HEK293T (cell line): ENCODE measurements at regions not wholly inside any gene's neighbourhood (a gene's known extent, or its start where the extent isn't known, plus 50 kb on each side); places are given as distances from the start of the nearest gene placed in this dataset.

Experiments used
- CTCF ChIA-PET: fragments of 350-600 bp; formaldehyde crosslinking; extraction: SDS; loops from one replicate; lab custom pipeline; 2021; ENCODE audit warnings: antibody characterized with exemption, inconsistent platforms; lab: Yijun Ruan, JAX
- POLR2A ChIA-PET: fragments of 350-600 bp; formaldehyde crosslinking; extraction: SDS; loops from one replicate; lab custom pipeline; 2020; ENCODE audit warnings: antibody characterized with exemption, inconsistent platforms; lab: Yijun Ruan, JAX
- DNase-seq: peaks from one replicate; pipeline ENCODE4 v3.0.0; 2012; ENCODE audit warnings: mixed read lengths; ENCODE audit errors: extremely low spot score
- ARNT ChIP-seq: fragments of 450-650 bp; IDR thresholded peaks from 2 replicates; pipeline ENCODE4 v1.6.1; 2017; ENCODE audit warnings: mild to moderate bottlenecking
- BHLHE40 ChIP-seq: fragments of 450-650 bp; IDR thresholded peaks from 2 replicates; pipeline ENCODE4 v1.6.1; 2016; ENCODE audit warnings: mild to moderate bottlenecking, moderate library complexity, borderline replicate concordance
- CTBP1 ChIP-seq: fragments of 450-650 bp; IDR thresholded peaks from 2 replicates; pipeline ENCODE4 v1.6.1; 2016; ENCODE audit warnings: borderline replicate concordance
- ELF4 ChIP-seq: fragments of 450-650 bp; IDR thresholded peaks from 2 replicates; pipeline ENCODE4 v1.6.1; 2017; ENCODE audit warnings: antibody characterized with exemption
- FOXA1 ChIP-seq: fragments of 450-650 bp; IDR thresholded peaks from 2 replicates; pipeline ENCODE4 v1.6.1; 2016; ENCODE audit warnings: mild to moderate bottlenecking
- FOXK2 ChIP-seq: fragments of 450-650 bp; IDR thresholded peaks from 2 replicates; pipeline ENCODE4 v1.6.1; 2016; ENCODE audit warnings: mild to moderate bottlenecking
- FOXM1 ChIP-seq: fragments of 450-650 bp; IDR thresholded peaks from 2 replicates; pipeline ENCODE4 v1.6.1; 2017; ENCODE audit warnings: mild to moderate bottlenecking, borderline replicate concordance
- HDGF ChIP-seq: fragments of 450-650 bp; IDR thresholded peaks from 2 replicates; pipeline ENCODE4 v1.6.1; 2017; ENCODE audit warnings: antibody characterized with exemption, borderline replicate concordance
- L3MBTL2 ChIP-seq: fragments of 450-650 bp; conservative IDR thresholded peaks from 2 replicates; pipeline ENCODE4 v1.6.1; 2016; ENCODE audit warnings: mild to moderate bottlenecking
- LEF1 ChIP-seq: fragments of 450-650 bp; IDR thresholded peaks from 2 replicates; pipeline ENCODE4 v1.6.1; 2017; ENCODE audit warnings: mild to moderate bottlenecking, borderline replicate concordance
- NFRKB ChIP-seq: fragments of 450-650 bp; IDR thresholded peaks from 2 replicates; pipeline ENCODE4 v1.6.1; 2016; ENCODE audit warnings: mild to moderate bottlenecking, moderate library complexity
- PKNOX1 ChIP-seq: fragments of 450-650 bp; IDR thresholded peaks from 2 replicates; pipeline ENCODE4 v1.6.1; 2016
- SP1 ChIP-seq: fragments of 450-650 bp; IDR thresholded peaks from 2 replicates; pipeline ENCODE4 v1.6.1; 2017
- SUZ12 ChIP-seq: fragments of 450-650 bp; IDR thresholded peaks from 2 replicates; pipeline ENCODE4 v1.6.1; 2016; ENCODE audit warnings: mild to moderate bottlenecking
- TARDBP ChIP-seq: fragments of 450-650 bp; IDR thresholded peaks from 2 replicates; pipeline ENCODE4 v1.6.1; 2016
- ZNF384 ChIP-seq: fragments of 450-650 bp; IDR thresholded peaks from 2 replicates; pipeline ENCODE4 v1.6.1; 2016

DNA sequence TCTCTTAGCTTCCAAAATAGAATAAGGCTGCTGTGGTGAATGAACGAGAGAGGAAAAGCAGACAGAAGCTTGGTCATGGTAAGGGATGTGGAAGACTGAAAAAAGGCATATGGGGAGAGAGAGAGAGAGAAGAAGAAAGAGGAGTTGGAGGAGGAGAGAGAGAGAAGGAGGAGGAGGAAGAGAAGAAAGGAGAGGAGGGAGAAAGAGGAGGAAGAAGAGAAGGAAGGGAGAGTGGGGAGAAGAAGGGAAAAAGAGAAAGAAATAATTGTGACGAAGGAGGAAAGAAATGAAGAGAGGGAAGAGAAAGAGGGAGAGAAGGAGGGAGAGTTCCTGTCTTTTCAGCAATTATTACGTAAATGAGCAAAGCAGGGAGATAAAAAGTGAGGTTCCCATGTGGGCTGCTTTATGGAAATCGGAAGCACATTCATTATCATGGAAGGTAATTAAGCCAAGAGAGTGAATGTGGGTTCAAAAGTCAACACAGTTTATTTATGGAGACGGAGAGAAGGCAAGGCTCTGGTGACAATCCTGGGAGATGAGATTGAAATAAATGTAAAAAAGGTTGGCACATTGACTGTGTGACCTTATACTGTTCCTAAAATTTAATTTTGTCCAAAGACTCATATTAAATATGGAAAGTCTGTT is 611.2 kb downstream of the KIF4B start:
- no peak for DNase-seq
- TF ChIP-seq PKNOX1 = no peak
- no peak for TF ChIP-seq TARDBP
- TF ChIP-seq ZNF384 = no peak
- TF ChIP-seq FOXK2 = no peak
- TF ChIP-seq SP1 = no peak
- no peak for TF ChIP-seq ELF4
- TF ChIP-seq L3MBTL2 = no peak
- no peak for TF ChIP-seq HDGF
- TF ChIP-seq LEF1 = no peak
- no peak for TF ChIP-seq FOXA1
- TF ChIP-seq CTBP1 = no peak
- TF ChIP-seq NFRKB = no peak
- TF ChIP-seq ARNT = no peak
- TF ChIP-seq SUZ12 = no peak
- no peak for TF ChIP-seq BHLHE40
- TF ChIP-seq FOXM1 = no peak
- ChIA-PET CTCF (interaction anchor here (0.7 kb wide), 1 partner anchor 10 kb away, joined by 3 read pairs; no protein-coding TSS in a partner anchor), POLR2A (no interaction called here)

- POLR2A ChIA-PET = no interaction called here
- TF ChIP-seq ELF4 = no peak
- TF ChIP-seq ZNF384 = no peak
- no peak for TF ChIP-seq FOXK2
- no peak for TF ChIP-seq ARNT
- no peak for TF ChIP-seq BHLHE40
- TF ChIP-seq HDGF = no peak
- no peak for TF ChIP-seq LEF1
- TF ChIP-seq SUZ12 = no peak
- no peak for TF ChIP-seq SP1
- no peak for TF ChIP-seq L3MBTL2
- no peak for TF ChIP-seq FOXM1
- no peak for TF ChIP-seq FOXA1
- no peak for TF ChIP-seq NFRKB
- TF ChIP-seq PKNOX1 = no peak
- CTCF ChIA-PET = no interaction called here
These were observed 611.8 kb downstream of the KIF4B start for GRCh38 chr5:155625315-155625714.

GRCh38 chr5:155625897-155626543 is 612.5 kb downstream of the KIF4B start:
- ChIA-PET POLR2A (no interaction called here), CTCF (no interaction called here)
- TF ChIP-seq ELF4 (no peak), FOXA1 (no peak), BHLHE40 (no peak), HDGF (no peak), TARDBP (no peak), SP1 (no peak), FOXM1 (no peak), L3MBTL2 (no peak), CTBP1 (no peak), LEF1 (no peak), PKNOX1 (no peak), SUZ12 (no peak), FOXK2 (no peak), ZNF384 (no peak), NFRKB (no peak)
- DNase-seq = no peak

More at GRCh38 chr5:155625315-155625714, 611.8 kb downstream of the KIF4B start:
- no peak for DNase-seq

GRCh38 chr5:155626592-155626991 is 613.0 kb downstream of the KIF4B start:
- TF ChIP-seq FOXK2 (no peak), HDGF (no peak), L3MBTL2 (no peak), FOXM1 (no peak), ELF4 (no peak), NFRKB (no peak), SUZ12 (no peak), CTBP1 (no peak), SP1 (no peak), BHLHE40 (no peak), TARDBP (no peak), ARNT (no peak), ZNF384 (no peak), LEF1 (no peak), FOXA1 (no peak), PKNOX1 (no peak)
- ChIA-PET CTCF (no interaction called here), POLR2A (no interaction called here)
- no peak for DNase-seq

DNA sequence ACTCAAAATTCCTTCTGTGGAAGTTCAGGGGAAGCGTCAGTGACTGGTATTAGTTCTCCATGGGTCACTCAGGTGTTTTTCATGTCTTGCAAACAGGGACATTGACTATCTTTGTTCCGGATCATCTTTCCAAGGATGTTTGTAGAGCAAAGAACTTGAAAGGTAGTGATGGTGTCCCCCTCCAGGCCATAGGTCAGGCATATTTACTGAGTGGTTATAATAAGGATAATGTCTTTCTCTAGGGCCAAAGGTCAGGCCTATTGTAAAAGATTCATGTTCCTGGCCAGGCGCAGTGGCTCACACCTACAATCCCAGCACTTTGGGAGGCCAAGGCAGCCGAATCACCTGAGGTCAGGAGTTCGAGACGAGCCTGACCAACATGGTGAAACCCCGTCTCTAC is 614.8 kb downstream of the KIF4B start:
- CTCF ChIA-PET = no interaction called here
- TF ChIP-seq HDGF (no peak), LEF1 (no peak), PKNOX1 (no peak), TARDBP (no peak), ELF4 (no peak), NFRKB (no peak), CTBP1 (no peak), BHLHE40 (no peak), FOXA1 (no peak), L3MBTL2 (no peak)
- DNase-seq = no peak
- POLR2A ChIA-PET = no interaction called here
